DOHH2 (cell line): ENCODE measurements at regions not wholly inside any gene's neighbourhood (a gene's known extent, or its start where the extent isn't known, plus 50 kb on each side); places are given as distances from the start of the nearest gene placed in this dataset.

Experiments
- H3F3A ChIP-seq: fragments of 200-600 bp; sonication (generic), shearing (Covaris generic); 2 replicates; pipeline ENCODE4 v1.6.0; 2016; ENCODE audit warnings: antibody characterized with exemption, mild to moderate bottlenecking; ENCODE audit not compliant: control insufficient read depth, insufficient read depth
- H3K27ac ChIP-seq: fragments of 200-600 bp; sonication (generic); 2 replicates; pipeline ENCODE4 v1.5.1; 2014; ENCODE audit warnings: low read depth, mild to moderate bottlenecking, low read length, moderate library complexity
- H3K27me3 ChIP-seq: fragments of 200-600 bp; sonication (generic); 2 replicates; pipeline ENCODE4 v1.6.1; 2014; ENCODE audit warnings: mild to moderate bottlenecking, low read length, mixed read lengths; ENCODE audit not compliant: control insufficient read depth
- H3K36me3 ChIP-seq: fragments of 200-600 bp; sonication (generic); 2 replicates; pipeline ENCODE4 v1.6.1; 2014; ENCODE audit warnings: mild to moderate bottlenecking, low read length, moderate library complexity, mixed read lengths; ENCODE audit not compliant: control insufficient read depth
- H3K4me1 ChIP-seq: fragments of 200-600 bp; sonication (generic); 2 replicates; pipeline ENCODE4 v1.6.1; 2014; ENCODE audit warnings: mild to moderate bottlenecking, low read length, mixed read lengths; ENCODE audit not compliant: control insufficient read depth
- H3K4me2 ChIP-seq: fragments of 200-600 bp; sonication (generic); 2 replicates; pipeline ENCODE4 v1.6.0; 2014; ENCODE audit warnings: mild to moderate bottlenecking, low read length, moderate library complexity
- H3K4me3 ChIP-seq: fragments of 200-600 bp; sonication (generic); 2 replicates; pipeline ENCODE4 v1.5.1; 2014; ENCODE audit warnings: mild to moderate bottlenecking, low read length, mixed read lengths
- H3K79me2 ChIP-seq: fragments of 200-600 bp; sonication (generic); 2 replicates; pipeline ENCODE4 v1.6.1; 2014; ENCODE audit warnings: mild to moderate bottlenecking, low read length, mixed read lengths; ENCODE audit not compliant: control insufficient read depth
- H3K9me2 ChIP-seq: fragments of 200-600 bp; sonication (generic); replicated peaks from 2 replicates; pipeline ENCODE4 v1.6.1; 2014; ENCODE audit warnings: mild to moderate bottlenecking, low read length, mixed read lengths; ENCODE audit not compliant: control insufficient read depth
- H3K9me3 ChIP-seq: fragments of 200-600 bp; sonication (generic); 2 replicates; pipeline ENCODE4 v1.6.1; 2014; ENCODE audit warnings: antibody characterized with exemption, low read length, mixed read lengths; ENCODE audit not compliant: control insufficient read depth, insufficient read depth
- H4K20me1 ChIP-seq: fragments of 200-600 bp; sonication (generic); 2 replicates; pipeline ENCODE4 v1.6.0; 2014; ENCODE audit warnings: low read depth, mild to moderate bottlenecking, antibody characterized with exemption, low read length, moderate library complexity; ENCODE audit not compliant: control insufficient read depth, insufficient read depth
- EZH2phosphoT487 ChIP-seq: fragments of 200-600 bp; sonication (generic); IDR thresholded peaks from 2 replicates; pipeline ENCODE4 v1.6.1; 2017; ENCODE audit warnings: borderline replicate concordance, mild to moderate bottlenecking, antibody characterized with exemption, low read length, moderate library complexity, mixed read lengths
- TF ChIP-seq, protein P1 (sequence below): fragments of 200-600 bp; sonication (generic); IDR thresholded peaks from one replicate; pipeline ENCODE4 v1.5.1; 2014; ENCODE audit warnings: antibody characterized with exemption, mild to moderate bottlenecking, low read depth, low read length; ENCODE audit not compliant: poor library complexity, severe bottlenecking

DNA sequence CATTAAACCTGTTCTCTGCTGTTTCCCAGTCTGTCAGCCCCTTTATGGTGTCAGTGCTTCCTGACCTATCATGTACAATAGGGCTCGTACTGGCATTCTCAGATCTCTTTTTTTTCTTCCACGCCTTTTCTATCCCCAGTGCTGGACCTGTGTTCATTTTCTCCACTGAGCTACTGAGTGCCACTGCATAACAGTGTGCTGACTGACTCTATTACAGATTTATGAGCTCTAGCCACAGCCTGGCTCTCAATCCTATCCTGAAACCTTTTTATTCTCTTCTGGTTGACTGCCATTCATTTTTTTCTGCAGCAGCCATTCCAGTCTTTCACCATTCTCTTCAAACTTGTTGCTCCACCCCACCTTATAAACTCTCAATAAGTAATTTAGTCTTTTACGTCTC is 59.6 kb upstream of the MACF1 start:
- Histone ChIP-seq H3F3A (no peaks in the 10 kb centered on the region), H3K27ac (no peak overlapping the region), H3K4me2 (no peak overlapping the region), H3K9me2 (no peaks in the 10 kb centered on the region), H3K4me3 (no peak overlapping the region), H3K27me3 (peaks cover 23% of the 10 kb centered on the region), H4K20me1 (no peaks in the 10 kb centered on the region), H3K36me3 (no peaks in the 10 kb centered on the region), H3K79me2 (no peaks in the 10 kb centered on the region), H3K4me1 (no peaks in the 10 kb centered on the region), H3K9me3 (no peaks in the 10 kb centered on the region)
- TF ChIP-seq EZH2phosphoT487: no peak
- TF ChIP-seq, protein P1, sequence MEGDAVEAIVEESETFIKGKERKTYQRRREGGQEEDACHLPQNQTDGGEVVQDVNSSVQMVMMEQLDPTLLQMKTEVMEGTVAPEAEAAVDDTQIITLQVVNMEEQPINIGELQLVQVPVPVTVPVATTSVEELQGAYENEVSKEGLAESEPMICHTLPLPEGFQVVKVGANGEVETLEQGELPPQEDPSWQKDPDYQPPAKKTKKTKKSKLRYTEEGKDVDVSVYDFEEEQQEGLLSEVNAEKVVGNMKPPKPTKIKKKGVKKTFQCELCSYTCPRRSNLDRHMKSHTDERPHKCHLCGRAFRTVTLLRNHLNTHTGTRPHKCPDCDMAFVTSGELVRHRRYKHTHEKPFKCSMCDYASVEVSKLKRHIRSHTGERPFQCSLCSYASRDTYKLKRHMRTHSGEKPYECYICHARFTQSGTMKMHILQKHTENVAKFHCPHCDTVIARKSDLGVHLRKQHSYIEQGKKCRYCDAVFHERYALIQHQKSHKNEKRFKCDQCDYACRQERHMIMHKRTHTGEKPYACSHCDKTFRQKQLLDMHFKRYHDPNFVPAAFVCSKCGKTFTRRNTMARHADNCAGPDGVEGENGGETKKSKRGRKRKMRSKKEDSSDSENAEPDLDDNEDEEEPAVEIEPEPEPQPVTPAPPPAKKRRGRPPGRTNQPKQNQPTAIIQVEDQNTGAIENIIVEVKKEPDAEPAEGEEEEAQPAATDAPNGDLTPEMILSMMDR: no peak

GRCh38 chr1:39145331-39145965 is 59.0 kb upstream of the MACF1 start:
- no peak for TF ChIP-seq EZH2phosphoT487
- TF ChIP-seq, protein P1: no peak
- no peak overlapping the region for H3K27ac ChIP-seq
- H3K4me3 ChIP-seq: no peak overlapping the region
- no peaks in the 10 kb centered on the region for H3K4me1 ChIP-seq
- H3K27me3 ChIP-seq: peaks cover 25% of the 10 kb centered on the region
- H4K20me1 ChIP-seq: no peaks in the 10 kb centered on the region
- no peak overlapping the region for H3K4me2 ChIP-seq
- H3K9me2 ChIP-seq: no peaks in the 10 kb centered on the region
- no peaks in the 10 kb centered on the region for H3K9me3 ChIP-seq
- no peaks in the 10 kb centered on the region for H3F3A ChIP-seq
- H3K36me3 ChIP-seq: no peaks in the 10 kb centered on the region
- H3K79me2 ChIP-seq: no peaks in the 10 kb centered on the region

DNA sequence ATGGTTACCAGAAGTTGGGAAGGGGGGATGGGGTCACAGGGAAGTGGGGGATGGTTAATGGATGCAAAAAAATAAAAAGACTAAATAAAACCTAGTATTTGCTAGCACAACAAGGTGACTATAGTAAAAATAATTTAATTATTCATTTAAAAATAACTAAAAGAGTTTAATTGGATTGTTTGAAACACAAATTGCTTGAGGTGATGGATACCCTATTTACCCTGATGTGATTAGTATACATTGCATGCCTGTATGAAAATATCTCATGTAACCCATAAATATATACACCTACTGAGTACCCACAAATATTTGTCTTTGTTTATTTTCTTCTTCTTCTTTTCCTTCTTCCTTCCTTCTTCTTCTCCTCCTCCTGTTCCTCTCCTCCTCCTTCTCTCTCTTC is 57.8 kb upstream of the MACF1 start:
- H3K27me3 ChIP-seq: peaks cover 37% of the 10 kb centered on the region
- H3K27ac ChIP-seq: no peak overlapping the region
- H3K9me2 ChIP-seq: no peaks in the 10 kb centered on the region
- H3K9me3 ChIP-seq: no peaks in the 10 kb centered on the region
- no peaks in the 10 kb centered on the region for H3F3A ChIP-seq
- no peaks in the 10 kb centered on the region for H3K36me3 ChIP-seq
- no peaks in the 10 kb centered on the region for H3K4me1 ChIP-seq
- no peaks in the 10 kb centered on the region for H4K20me1 ChIP-seq
- H3K79me2 ChIP-seq: no peaks in the 10 kb centered on the region
- TF ChIP-seq, protein P1: no peak
- TF ChIP-seq EZH2phosphoT487: no peak
- no peak overlapping the region for H3K4me2 ChIP-seq
- no peak overlapping the region for H3K4me3 ChIP-seq
